ENCODE measurements at regions not wholly inside any gene's neighbourhood (a gene's known extent, or its start where the extent isn't known, plus 50 kb on each side); places are given as distances from the start of the nearest gene placed in this dataset.
"Not testable (repeated sequence)": the region's sequence is repeated elsewhere in the genome, so short reads cannot be mapped to it uniquely, and the experiment has no call there.

- ATAC-seq (no peak), DNase-seq (no peak)
- intact Hi-C loops (cut with DNase I), result no loop called here
- peaks cover 0 to 64% (median 0%) of the 10 kb centered on the region in 12 donors for H3K9me3 ChIP-seq
- H3K4me1 ChIP-seq, result no peaks in the 10 kb centered on the region
- 31 to 42% (median 37%) methylated on average over 3 of the region's 3 CpGs for WGBS, 4 donors
- H3K4me3 ChIP-seq, result no peak overlapping the region
- no peak overlapping the region for H3K27ac ChIP-seq
- peaks cover 0 to 6% (median 0%) of the 10 kb centered on the region in 9 donors for H3K27me3 ChIP-seq
- no peaks in the 10 kb centered on the region for H3K36me3 ChIP-seq
- TF ChIP-seq POLR2A (IDR thresholded peaks at IDR 0.05) (no peak), CTCF (IDR thresholded peaks at IDR 0.05) (no peak)
Measured at GRCh38 chr21:10464975-10465374, 56.4 kb upstream of the TPTE start.

GRCh38 chr21:10465524-10466110 lies 55.8 kb upstream of the TPTE start:
- H3K27me3 ChIP-seq; H3K36me3 ChIP-seq; H3K4me3 ChIP-seq; H3K4me1 ChIP-seq; H3K27ac ChIP-seq; intact Hi-C loops (cut with DNase I): not testable (repeated sequence)
- DNase-seq, result peak in 2 of 5 donors; percentile 29 to 76
- H3K9me3 ChIP-seq, result peaks cover 0 to 59% (median 0%) of the 10 kb centered on the region in 12 donors
- peak; percentile 7 to 63 (median 30) for ATAC-seq
- 56 to 60% (median 58%) methylated on average over 10 of the region's 10 CpGs for WGBS, 4 donors

- Histone ChIP-seq H3K4me3 (no peak overlapping the region), H3K36me3 (no peaks in the 10 kb centered on the region), H3K4me1 (no peaks in the 10 kb centered on the region), H3K27me3 (peaks cover 0 to 3% (median 0%) of the 10 kb centered on the region in 9 donors), H3K27ac (no peak overlapping the region), H3K9me3 (peaks cover 0 to 56% (median 0%) of the 10 kb centered on the region in 12 donors)
- no peak for ATAC-seq
- WGBS, 4 donors, result 19 to 26% (median 21%) methylated on average over 2 of the region's 2 CpGs
- TF ChIP-seq POLR2A (IDR thresholded peaks at IDR 0.05) (no peak), CTCF (IDR thresholded peaks at IDR 0.05) (no peak)
- intact Hi-C loops (cut with DNase I), result no loop called here
- DNase-seq, result no peak
Measured at GRCh38 chr21:10466200-10466599, 55.2 kb upstream of the TPTE start.

Measured in heart left ventricle (tissue), 16 donors.